GM20000 (cell line): ENCODE measurements at regions not wholly inside any gene's neighbourhood (a gene's known extent, or its start where the extent isn't known, plus 50 kb on each side); places are given as distances from the start of the nearest gene placed in this dataset.
"Not testable (repeated sequence)": the region's sequence is repeated elsewhere in the genome, so short reads cannot be mapped to it uniquely, and the experiment has no call there.

Source experiments
- DNase-seq: peaks from one replicate; pipeline ENCODE4 v3.0.0; 2012; ENCODE audit warnings: low spot score
- TF ChIP-seq, protein P1 (sequence below): IDR thresholded peaks from 2 replicates; pipeline ENCODE4 v1.5.1; 2012; ENCODE audit warnings: mild to moderate bottlenecking, control low read depth; ENCODE audit errors: extremely low read depth, missing control alignments

DNA sequence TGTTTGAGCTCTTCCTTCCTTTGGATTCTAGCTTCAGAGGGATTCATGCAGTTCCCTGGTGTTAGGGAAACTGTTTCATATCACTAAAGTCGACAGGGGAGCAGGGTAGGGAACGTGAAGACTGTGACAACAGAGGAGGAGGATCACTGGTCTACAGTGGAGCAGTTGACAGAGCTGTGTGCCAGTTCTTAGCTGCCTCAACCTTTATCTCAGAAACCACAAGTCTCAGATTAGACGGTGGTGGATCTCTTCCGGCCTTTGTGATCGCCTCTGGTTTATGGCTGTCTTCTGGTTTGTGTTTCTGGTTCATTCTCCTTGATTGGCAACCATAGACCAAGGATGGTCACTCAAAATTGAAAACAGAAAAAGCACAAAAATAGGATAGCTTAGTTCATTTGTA, 538.9 kb upstream of the API5 start:
- TF ChIP-seq, protein P1, sequence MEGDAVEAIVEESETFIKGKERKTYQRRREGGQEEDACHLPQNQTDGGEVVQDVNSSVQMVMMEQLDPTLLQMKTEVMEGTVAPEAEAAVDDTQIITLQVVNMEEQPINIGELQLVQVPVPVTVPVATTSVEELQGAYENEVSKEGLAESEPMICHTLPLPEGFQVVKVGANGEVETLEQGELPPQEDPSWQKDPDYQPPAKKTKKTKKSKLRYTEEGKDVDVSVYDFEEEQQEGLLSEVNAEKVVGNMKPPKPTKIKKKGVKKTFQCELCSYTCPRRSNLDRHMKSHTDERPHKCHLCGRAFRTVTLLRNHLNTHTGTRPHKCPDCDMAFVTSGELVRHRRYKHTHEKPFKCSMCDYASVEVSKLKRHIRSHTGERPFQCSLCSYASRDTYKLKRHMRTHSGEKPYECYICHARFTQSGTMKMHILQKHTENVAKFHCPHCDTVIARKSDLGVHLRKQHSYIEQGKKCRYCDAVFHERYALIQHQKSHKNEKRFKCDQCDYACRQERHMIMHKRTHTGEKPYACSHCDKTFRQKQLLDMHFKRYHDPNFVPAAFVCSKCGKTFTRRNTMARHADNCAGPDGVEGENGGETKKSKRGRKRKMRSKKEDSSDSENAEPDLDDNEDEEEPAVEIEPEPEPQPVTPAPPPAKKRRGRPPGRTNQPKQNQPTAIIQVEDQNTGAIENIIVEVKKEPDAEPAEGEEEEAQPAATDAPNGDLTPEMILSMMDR = no peak
- no peak for DNase-seq

DNA sequence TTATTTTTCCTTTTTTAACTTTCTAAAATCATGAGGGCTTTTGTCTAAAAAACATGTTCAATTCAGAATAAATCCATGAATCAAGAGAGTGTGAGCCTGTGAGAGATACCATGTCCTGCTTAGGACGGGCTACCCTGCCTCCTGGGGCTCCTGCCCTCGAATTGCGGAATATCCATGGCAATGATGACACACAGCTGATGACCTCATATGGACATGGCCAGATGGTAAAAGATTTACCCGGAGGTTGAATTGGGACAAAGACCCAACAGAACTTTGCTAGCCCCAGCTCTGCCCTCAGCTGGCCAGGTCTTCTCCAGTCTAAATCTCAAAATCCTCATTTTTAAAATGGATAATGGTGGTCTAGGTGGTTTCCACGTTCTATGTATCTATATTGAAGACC, 538.1 kb upstream of the API5 start:
- TF ChIP-seq, protein P1 = no peak
- DNase-seq = no peak

DNA sequence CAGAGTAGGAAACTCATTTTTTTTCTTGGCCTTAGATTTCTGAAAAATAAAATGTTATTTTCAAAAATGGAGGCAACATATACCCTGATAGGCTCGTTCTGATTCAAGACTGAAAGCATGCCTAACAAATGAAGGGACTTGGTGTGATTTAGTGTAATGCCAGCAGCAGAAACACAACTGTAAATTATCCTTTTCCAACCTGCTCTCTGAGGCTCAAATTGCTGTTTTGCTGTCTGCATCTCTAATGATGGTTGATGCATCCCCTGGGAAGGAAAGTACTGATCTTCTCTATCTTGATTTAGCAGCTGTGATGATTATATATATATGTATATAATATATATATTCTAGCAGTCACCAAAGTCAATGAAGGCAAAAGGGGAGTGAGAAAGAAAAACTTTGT, 537.2 kb upstream of the API5 start:
- TF ChIP-seq, protein P1 = no peak
- DNase-seq = no peak

GRCh38 chr11:42777776-42778175, 534.0 kb upstream of the API5 start:
- no peak for DNase-seq
- TF ChIP-seq, protein P1 = no peak

- TF ChIP-seq, protein P1 = no peak
- DNase-seq = no peak
Measured at GRCh38 chr11:42778193-42778592, 533.6 kb upstream of the API5 start.

DNA sequence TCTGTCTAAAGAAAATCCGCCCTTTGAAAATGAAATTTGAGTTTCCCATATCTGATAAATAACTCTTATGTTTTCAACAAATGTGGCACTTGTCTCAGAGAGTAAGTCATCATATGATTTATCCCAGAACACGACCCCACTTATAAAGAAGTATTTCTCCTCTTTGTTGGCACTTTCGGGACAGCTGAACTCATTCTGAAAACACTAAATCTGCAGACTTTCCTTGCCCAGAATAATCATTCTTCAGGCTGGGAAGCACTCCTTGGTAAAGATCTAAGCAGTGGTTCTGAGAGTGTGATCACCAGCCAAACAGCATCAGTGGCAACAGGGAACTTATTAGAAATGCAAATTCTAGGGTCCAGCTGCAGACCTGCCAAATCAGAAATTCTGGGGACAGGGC, 532.2 kb upstream of the API5 start:
- DNase-seq = no peak
- TF ChIP-seq, protein P1 = no peak

DNA sequence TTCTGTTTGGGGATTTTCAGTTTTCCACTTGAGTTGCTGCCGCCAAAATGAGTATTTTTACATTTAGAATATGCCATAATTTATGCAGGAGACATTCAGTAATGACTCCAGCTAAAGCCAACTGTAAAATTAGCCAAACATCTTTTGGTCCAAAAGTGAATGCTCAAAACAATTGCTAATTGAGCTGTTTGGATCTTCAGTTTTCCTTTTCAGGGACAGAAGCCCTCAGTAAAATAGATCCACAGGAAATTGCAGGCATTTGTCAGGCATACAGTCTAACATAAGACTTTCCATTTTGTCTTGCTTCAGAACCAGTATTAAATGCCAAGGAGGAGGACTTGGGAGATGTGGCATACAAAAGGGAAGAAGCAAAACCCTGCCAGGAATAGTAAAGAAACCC, 524.8 kb upstream of the API5 start:
- TF ChIP-seq, protein P1 = no peak
- DNase-seq = no peak

GRCh38 chr11:42795483-42795882, 516.3 kb upstream of the API5 start:
- not testable (repeated sequence) for DNase-seq
